Activated T-cell treated with anti-CD3 and anti-CD28 coated beads for 24 hours (primary cell): ENCODE measurements at regions not wholly inside any gene's neighbourhood (a gene's known extent, or its start where the extent isn't known, plus 50 kb on each side); places are given as distances from the start of the nearest gene placed in this dataset.

Source experiments
- DNase-seq: peaks from one replicate; pipeline ENCODE4 v3.0.0-alpha.2; 2020; ENCODE audit warnings: low read depth

- no peak for DNase-seq
Measured at GRCh38 chr2:120477198-120477597, 131.3 kb downstream of the INHBB start.

- DNase-seq = no peak
Measured at GRCh38 chr2:120477831-120478481, 132.0 kb downstream of the INHBB start.

- DNase-seq = no peak
Measured at GRCh38 chr2:120480346-120480902, 134.5 kb downstream of the INHBB start.

- DNase-seq = no peak
Measured at GRCh38 chr2:120480903-120481445, 135.0 kb downstream of the INHBB start.

GRCh38 chr2:120481446-120482194, 135.7 kb downstream of the INHBB start:
- no peak for DNase-seq

- DNase-seq = no peak
Measured at GRCh38 chr2:120482334-120482733, 136.4 kb downstream of the INHBB start.

GRCh38 chr2:120483355-120483754, 137.4 kb downstream of the INHBB start:
- DNase-seq = no peak

GRCh38 chr2:120485096-120485495, 139.2 kb downstream of the INHBB start:
- no peak for DNase-seq

GRCh38 chr2:120486441-120486840, 140.5 kb downstream of the INHBB start:
- DNase-seq = no peak

GRCh38 chr2:120486946-120487345, 141.0 kb downstream of the INHBB start:
- DNase-seq = no peak

- DNase-seq = no peak
Measured at GRCh38 chr2:120488531-120488930, 142.6 kb downstream of the INHBB start.

GRCh38 chr2:120489023-120489422, 143.1 kb downstream of the INHBB start:
- DNase-seq = no peak

- no peak for DNase-seq
Measured at GRCh38 chr2:120490091-120490798, 144.3 kb downstream of the INHBB start.

GRCh38 chr2:120491111-120491625, 145.2 kb downstream of the INHBB start:
- DNase-seq = no peak

- DNase-seq = no peak
Measured at GRCh38 chr2:120493231-120493630, 147.3 kb downstream of the INHBB start.

- DNase-seq = no peak
Measured at GRCh38 chr2:120494446-120494845, 148.5 kb downstream of the INHBB start.

GRCh38 chr2:120495586-120495985, 149.7 kb downstream of the INHBB start:
- DNase-seq = no peak

- no peak for DNase-seq
Measured at GRCh38 chr2:120496235-120496634, 150.3 kb downstream of the INHBB start.

- DNase-seq = no peak
Measured at GRCh38 chr2:120496759-120497158, 150.8 kb downstream of the INHBB start.

- DNase-seq = no peak
Measured at GRCh38 chr2:120497261-120497977, 151.5 kb downstream of the INHBB start.

GRCh38 chr2:120498121-120498520, 152.2 kb downstream of the INHBB start:
- DNase-seq = no peak
